Sigmoid colon (tissue), 4 donors: ENCODE measurements at regions not wholly inside any gene's neighbourhood (a gene's known extent, or its start where the extent isn't known, plus 50 kb on each side); places are given as distances from the start of the nearest gene placed in this dataset.

Experiments
- CTCF ChIP-seq, 4 experiments: fragments of 450-650 bp in 3 of 4; fragments of 200-600 bp in 1 of 4; IDR thresholded peaks; one replicate each; pipeline ENCODE4 v1.5.1; 2016 to 2019; ENCODE audit warnings: antibody characterized with exemption in 4 of 4, mild to moderate bottlenecking in 3 of 4, moderate library complexity in 2 of 4
- POLR2AphosphoS5 ChIP-seq, 4 donors: sonication (generic); formaldehyde crosslinking; IDR thresholded peaks; one replicate each; pipeline ENCODE4 v1.6.1; 2017; ENCODE audit warnings: antibody characterized with exemption in 4 of 4

- TF ChIP-seq CTCF (IDR thresholded peaks at IDR 0.05) (no peak), POLR2AphosphoS5 (IDR thresholded peaks at IDR 0.05) (no peak)
These were observed 217.5 kb downstream of the SNX13 start for GRCh38 chr7:17722798-17723197.
